ENCODE measurements at regions not wholly inside any gene's neighbourhood (a gene's known extent, or its start where the extent isn't known, plus 50 kb on each side); places are given as distances from the start of the nearest gene placed in this dataset.

DNA sequence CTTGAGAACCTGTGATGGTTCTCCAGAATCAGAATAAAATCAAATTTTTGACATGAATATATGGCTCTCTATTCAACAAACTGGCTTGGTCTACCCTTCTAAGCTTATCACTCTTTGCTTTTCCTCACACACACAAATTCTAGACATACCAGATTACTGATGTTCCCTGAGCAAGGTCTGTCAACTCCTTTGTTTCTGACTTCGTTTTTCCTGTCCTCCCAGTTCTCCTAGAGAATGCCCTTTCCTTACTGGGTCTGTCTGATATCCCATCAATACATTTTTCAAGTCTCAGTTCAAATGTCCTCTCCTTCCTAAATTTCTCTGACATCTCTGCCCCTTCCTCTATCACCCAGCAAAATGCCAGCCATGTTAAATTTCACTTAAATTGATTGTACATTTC is 202.1 kb upstream of the IGFBP7 start (continued):
- TF ChIP-seq RELB (IDR thresholded peaks at IDR 0.05; ENCODE audit: low read depth) (no peak), POLR2A (IDR thresholded peaks at IDR 0.05; ENCODE audit: low read depth, low read length) (no peak), MTA2 (IDR thresholded peaks at IDR 0.05; ENCODE audit: low read depth) (no peak), RUNX3 (IDR thresholded peaks at IDR 0.05; ENCODE audit: low read length) (no peak), BCLAF1 (IDR thresholded peaks at IDR 0.05) (no peak), LARP7 (IDR thresholded peaks at IDR 0.05) (no peak), CTCF (IDR thresholded peaks at IDR 0.05 in 2 of 3, conservative IDR thresholded peaks at IDR 0.05 in 1 of 3; ENCODE audit: control insufficient read depth in 2 of 3, extremely low read depth in 1 of 3, insufficient read depth in 1 of 3, low read depth in 3 of 3, low read length in 3 of 3) (no peak), NFIC (IDR thresholded peaks at IDR 0.05; ENCODE audit: low read depth, low read length) (no peak), CBX3 (IDR thresholded peaks at IDR 0.05; ENCODE audit: borderline replicate concordance, low read depth) (no peak)
- TF ChIP-seq, protein P1, sequence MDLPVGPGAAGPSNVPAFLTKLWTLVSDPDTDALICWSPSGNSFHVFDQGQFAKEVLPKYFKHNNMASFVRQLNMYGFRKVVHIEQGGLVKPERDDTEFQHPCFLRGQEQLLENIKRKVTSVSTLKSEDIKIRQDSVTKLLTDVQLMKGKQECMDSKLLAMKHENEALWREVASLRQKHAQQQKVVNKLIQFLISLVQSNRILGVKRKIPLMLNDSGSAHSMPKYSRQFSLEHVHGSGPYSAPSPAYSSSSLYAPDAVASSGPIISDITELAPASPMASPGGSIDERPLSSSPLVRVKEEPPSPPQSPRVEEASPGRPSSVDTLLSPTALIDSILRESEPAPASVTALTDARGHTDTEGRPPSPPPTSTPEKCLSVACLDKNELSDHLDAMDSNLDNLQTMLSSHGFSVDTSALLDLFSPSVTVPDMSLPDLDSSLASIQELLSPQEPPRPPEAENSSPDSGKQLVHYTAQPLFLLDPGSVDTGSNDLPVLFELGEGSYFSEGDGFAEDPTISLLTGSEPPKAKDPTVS (IDR thresholded peaks at IDR 0.05; ENCODE audit: low read depth, low read length), result no peak

Data from GM12878 (cell line).